ENCODE measurements at regions not wholly inside any gene's neighbourhood (a gene's known extent, or its start where the extent isn't known, plus 50 kb on each side); places are given as distances from the start of the nearest gene placed in this dataset.

- Histone ChIP-seq H3K4me1 (no peaks in the 10 kb centered on the region), H3K27ac (no peak overlapping the region), H3K27me3 (no peaks in the 10 kb centered on the region), H3K4me3 (no peak overlapping the region), H3K36me3 (replicated peaks in 1 of 2; ENCODE audit: insufficient read depth in 1 of 2, low read depth in 2 of 2) (no peaks in the 10 kb centered on the region), H3K9me3 (no peaks in the 10 kb centered on the region)
- TF ChIP-seq, protein P1, sequence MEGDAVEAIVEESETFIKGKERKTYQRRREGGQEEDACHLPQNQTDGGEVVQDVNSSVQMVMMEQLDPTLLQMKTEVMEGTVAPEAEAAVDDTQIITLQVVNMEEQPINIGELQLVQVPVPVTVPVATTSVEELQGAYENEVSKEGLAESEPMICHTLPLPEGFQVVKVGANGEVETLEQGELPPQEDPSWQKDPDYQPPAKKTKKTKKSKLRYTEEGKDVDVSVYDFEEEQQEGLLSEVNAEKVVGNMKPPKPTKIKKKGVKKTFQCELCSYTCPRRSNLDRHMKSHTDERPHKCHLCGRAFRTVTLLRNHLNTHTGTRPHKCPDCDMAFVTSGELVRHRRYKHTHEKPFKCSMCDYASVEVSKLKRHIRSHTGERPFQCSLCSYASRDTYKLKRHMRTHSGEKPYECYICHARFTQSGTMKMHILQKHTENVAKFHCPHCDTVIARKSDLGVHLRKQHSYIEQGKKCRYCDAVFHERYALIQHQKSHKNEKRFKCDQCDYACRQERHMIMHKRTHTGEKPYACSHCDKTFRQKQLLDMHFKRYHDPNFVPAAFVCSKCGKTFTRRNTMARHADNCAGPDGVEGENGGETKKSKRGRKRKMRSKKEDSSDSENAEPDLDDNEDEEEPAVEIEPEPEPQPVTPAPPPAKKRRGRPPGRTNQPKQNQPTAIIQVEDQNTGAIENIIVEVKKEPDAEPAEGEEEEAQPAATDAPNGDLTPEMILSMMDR (IDR thresholded peaks at IDR 0.05): no peak
- TF ChIP-seq POLR2A (IDR thresholded peaks at IDR 0.05): no peak
- DNase-seq: peak in 1 of 4 donors; percentile 13
- 53 to 67% methylated on average over 4 of the region's 4 CpGs for WGBS, 2 donors
- no peak for ATAC-seq
- intact Hi-C loops (cut with DNase I): no loop called here
These were observed 181.7 kb upstream of the SLC30A5 start for GRCh38 chr5:68911840-68912690.

DNA sequence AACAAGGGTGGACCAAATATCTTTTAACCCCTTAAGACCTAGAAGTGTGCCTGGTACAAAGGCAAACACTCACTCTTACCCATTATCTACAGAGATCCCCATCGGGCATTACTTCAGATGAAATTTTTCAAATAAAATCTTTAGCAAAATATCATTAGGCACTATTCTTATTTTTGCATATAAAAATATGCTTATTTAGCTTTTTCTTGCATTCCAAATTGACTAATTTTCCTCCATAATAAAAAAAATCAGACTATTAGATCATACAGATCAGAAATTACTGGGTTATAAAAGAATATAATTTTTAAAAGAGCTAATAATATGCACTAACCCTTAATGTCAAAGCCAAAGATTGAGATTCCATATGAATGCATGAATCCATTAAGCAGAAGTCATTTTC is 178.7 kb upstream of the SLC30A5 start:
- DNase-seq: no peak
- H3K4me3 ChIP-seq: no peak overlapping the region
- H3K9me3 ChIP-seq: peaks cover 0 to 5% (median 0%) of the 10 kb centered on the region in 3 donors
- intact Hi-C loops (cut with DNase I): no loop called here
- 52 to 80% methylated on average over 1 of the region's 1 CpG for WGBS, 2 donors
- H3K36me3 ChIP-seq (replicated peaks in 1 of 2; ENCODE audit: insufficient read depth in 1 of 2, low read depth in 2 of 2): no peaks in the 10 kb centered on the region
- ATAC-seq: no peak
- no peaks in the 10 kb centered on the region for H3K27me3 ChIP-seq
- TF ChIP-seq, protein P1 (IDR thresholded peaks at IDR 0.05): no peak
- TF ChIP-seq POLR2A (IDR thresholded peaks at IDR 0.05): no peak
- no peak overlapping the region for H3K27ac ChIP-seq
- H3K4me1 ChIP-seq: no peaks in the 10 kb centered on the region

GRCh38 chr5:68918306-68918705 is 175.5 kb upstream of the SLC30A5 start:
- ATAC-seq: no peak
- Histone ChIP-seq H3K36me3 (replicated peaks in 1 of 2; ENCODE audit: insufficient read depth in 1 of 2, low read depth in 2 of 2) (no peaks in the 10 kb centered on the region), H3K27ac (no peak overlapping the region), H3K4me1 (no peaks in the 10 kb centered on the region), H3K4me3 (no peak overlapping the region), H3K9me3 (peaks cover 0 to 5% (median 0%) of the 10 kb centered on the region in 3 donors), H3K27me3 (no peaks in the 10 kb centered on the region)
- intact Hi-C loops (cut with DNase I): no loop called here
- WGBS, 2 donors: 67 to 76% methylated on average over 4 of the region's 4 CpGs
- no peak for TF ChIP-seq POLR2A (IDR thresholded peaks at IDR 0.05)
- TF ChIP-seq, protein P1 (IDR thresholded peaks at IDR 0.05): no peak
- no peak for DNase-seq

GRCh38 chr5:68919988-68920490 is 173.8 kb upstream of the SLC30A5 start:
- Histone ChIP-seq H3K4me1 (peaks cover 14% of the 10 kb centered on the region), H3K27ac (no peak overlapping the region), H3K36me3 (replicated peaks in 1 of 2; ENCODE audit: insufficient read depth in 1 of 2, low read depth in 2 of 2) (no peaks in the 10 kb centered on the region), H3K4me3 (no peak overlapping the region), H3K27me3 (no peaks in the 10 kb centered on the region), H3K9me3 (peaks cover 0 to 5% (median 0%) of the 10 kb centered on the region in 3 donors)
- TF ChIP-seq, protein P1 (IDR thresholded peaks at IDR 0.05): no peak
- no peak for TF ChIP-seq POLR2A (IDR thresholded peaks at IDR 0.05)
- intact Hi-C loops (cut with DNase I): no loop called here
- DNase-seq (no peak), ATAC-seq (no peak)
- 58 to 89% methylated on average over 3 of the region's 3 CpGs for WGBS, 2 donors
